ENCODE measurements at regions not wholly inside any gene's neighbourhood (a gene's known extent, or its start where the extent isn't known, plus 50 kb on each side); places are given as distances from the start of the nearest gene placed in this dataset.
A peak's percentile ranks its signal among the peaks of the same experiment; 100 is the strongest.

- no peak for DNase-seq
Observed at GRCh38 chr4:26074712-26075430, 160.9 kb downstream of the SMIM20 start.

- DNase-seq: peak; percentile 15
Observed at GRCh38 chr4:26075583-26075982, 161.6 kb downstream of the SMIM20 start.

GRCh38 chr4:26076000-26076587 lies 162.1 kb downstream of the SMIM20 start:
- peak; percentile 33 for DNase-seq

- DNase-seq: peak; percentile 23
Observed at GRCh38 chr4:26076896-26077295, 162.9 kb downstream of the SMIM20 start.

- DNase-seq: no peak
Observed at GRCh38 chr4:26077756-26078155, 163.7 kb downstream of the SMIM20 start.

- no peak for DNase-seq
Observed at GRCh38 chr4:26080870-26081628, 167.0 kb downstream of the SMIM20 start.

- peak; percentile 40 for DNase-seq
Observed at GRCh38 chr4:26081795-26082498, 167.9 kb downstream of the SMIM20 start.

- no peak for DNase-seq
Observed at GRCh38 chr4:26082565-26082964, 168.5 kb downstream of the SMIM20 start.

- DNase-seq: peak; percentile 93
Observed at GRCh38 chr4:26083987-26084386, 170.0 kb downstream of the SMIM20 start.

- DNase-seq: no peak
Observed at GRCh38 chr4:26084414-26084813, 170.4 kb downstream of the SMIM20 start.

- no peak for DNase-seq
Observed at GRCh38 chr4:26085551-26085950, 171.5 kb downstream of the SMIM20 start.

- DNase-seq: peak; percentile 39
Observed at GRCh38 chr4:26086621-26087441, 172.8 kb downstream of the SMIM20 start.

GRCh38 chr4:26088433-26088928 lies 174.5 kb downstream of the SMIM20 start:
- DNase-seq: peak; percentile 40

- DNase-seq: no peak
Observed at GRCh38 chr4:26093551-26093950, 179.5 kb downstream of the SMIM20 start.

GRCh38 chr4:26094076-26094475 lies 180.1 kb downstream of the SMIM20 start:
- no peak for DNase-seq

GRCh38 chr4:26094911-26095310 lies 180.9 kb downstream of the SMIM20 start:
- no peak for DNase-seq

- no peak for DNase-seq
Observed at GRCh38 chr4:26099967-26100366, 185.9 kb downstream of the SMIM20 start.

- no peak for DNase-seq
Observed at GRCh38 chr4:26101011-26101410, 187.0 kb downstream of the SMIM20 start.

- DNase-seq: no peak
Observed at GRCh38 chr4:26104056-26104685, 190.2 kb downstream of the SMIM20 start.

GRCh38 chr4:26105337-26105736 lies 191.3 kb downstream of the SMIM20 start:
- DNase-seq: no peak
